ENCODE measurements at regions not wholly inside any gene's neighbourhood (a gene's known extent, or its start where the extent isn't known, plus 50 kb on each side); places are given as distances from the start of the nearest gene placed in this dataset.
A peak's percentile ranks its signal among the peaks of the same experiment; 100 is the strongest.

DNA sequence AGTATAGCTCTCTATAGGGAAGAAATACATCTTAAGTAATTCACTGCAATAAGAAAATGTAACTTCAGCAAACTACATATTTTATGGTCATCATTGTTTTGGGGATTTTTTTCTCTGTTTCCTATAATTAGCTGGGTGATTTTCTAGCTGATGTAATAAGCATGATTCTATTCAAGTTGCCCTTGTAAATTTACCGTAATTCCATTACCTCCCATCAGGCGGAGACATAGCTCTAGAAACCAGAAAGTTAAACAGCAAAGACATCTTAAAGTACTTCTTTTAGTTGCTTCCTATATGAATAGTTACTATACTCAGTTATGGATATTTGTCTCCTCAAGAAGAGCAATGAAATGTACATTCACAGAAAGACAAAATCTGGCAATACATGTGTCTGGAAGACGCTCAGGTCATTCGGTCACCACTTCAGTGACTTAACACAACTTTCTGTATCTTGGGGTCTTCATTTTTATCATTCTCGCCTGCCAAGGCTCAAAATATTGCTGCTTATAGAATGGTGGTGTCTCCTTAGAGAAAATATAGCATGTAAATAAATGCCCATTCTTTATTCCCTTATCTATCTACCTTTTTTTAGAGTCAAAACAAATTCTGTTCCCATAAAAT is 239.9 kb upstream of the ZC3H12C start:
- Histone ChIP-seq H3K27ac (no peak overlapping the region), H3K4me1 (no peaks in the 10 kb centered on the region), H3K4me3 (no peak overlapping the region), H3K27me3 (no peaks in the 10 kb centered on the region), H3K36me3 (no peaks in the 10 kb centered on the region), H3K9me3 (no peaks in the 10 kb centered on the region)
- DNase-seq, result peak in 1 of 2 donors; percentile 64
- TF ChIP-seq CTCF (IDR thresholded peaks at IDR 0.05) (peak in 2 of 7 experiments; percentile 8 to 10), POLR2A (IDR thresholded peaks at IDR 0.05) (no peak)
- intact Hi-C loops (cut with DNase I; ENCODE audit: low total_unique reads), result no loop called here
- WGBS, 5 donors, result 62 to 74% (median 67%) methylated on average over 5 of the region's 5 CpGs

DNA sequence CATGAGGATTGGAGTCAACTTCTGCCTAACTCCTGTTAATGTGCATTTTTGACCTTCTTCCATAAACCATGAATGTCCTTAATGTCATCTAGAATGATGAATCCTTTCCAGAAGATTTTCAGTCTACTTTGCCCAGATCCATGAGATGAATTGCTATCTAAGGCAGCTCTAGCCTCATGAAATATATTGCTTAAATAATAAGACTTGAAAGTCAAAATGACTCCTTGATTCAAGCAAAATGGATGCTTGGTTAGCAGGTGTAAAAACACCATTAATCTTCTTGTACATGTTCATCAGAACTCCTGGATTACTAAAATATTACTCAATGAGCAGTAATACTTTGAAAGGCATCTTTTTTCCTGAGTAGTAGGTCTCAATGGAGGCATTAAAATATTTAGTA is 238.5 kb upstream of the ZC3H12C start:
- Histone ChIP-seq H3K4me1 (no peaks in the 10 kb centered on the region), H3K4me3 (no peak overlapping the region), H3K27me3 (no peaks in the 10 kb centered on the region), H3K9me3 (no peaks in the 10 kb centered on the region), H3K36me3 (no peaks in the 10 kb centered on the region), H3K27ac (no peak overlapping the region)
- intact Hi-C loops (cut with DNase I; ENCODE audit: low total_unique reads), result no loop called here
- no peak for DNase-seq
- TF ChIP-seq CTCF (IDR thresholded peaks at IDR 0.05) (no peak), EP300 (IDR thresholded peaks at IDR 0.05) (no peak), POLR2AphosphoS5 (IDR thresholded peaks at IDR 0.05) (no peak), POLR2A (IDR thresholded peaks at IDR 0.05) (no peak)

- H3K36me3 ChIP-seq, result no peaks in the 10 kb centered on the region
- TF ChIP-seq CTCF (IDR thresholded peaks at IDR 0.05) (no peak), POLR2A (IDR thresholded peaks at IDR 0.05) (no peak), POLR2AphosphoS5 (IDR thresholded peaks at IDR 0.05) (no peak), EP300 (IDR thresholded peaks at IDR 0.05) (no peak)
- H3K27ac ChIP-seq, result no peak overlapping the region
- WGBS, 5 donors, result 73 to 82% (median 77%) methylated on average over 2 of the region's 2 CpGs
- no peaks in the 10 kb centered on the region for H3K9me3 ChIP-seq
- intact Hi-C loops (cut with DNase I; ENCODE audit: low total_unique reads), result no loop called here
- no peak for DNase-seq
- H3K4me1 ChIP-seq, result no peaks in the 10 kb centered on the region
- no peaks in the 10 kb centered on the region for H3K27me3 ChIP-seq
- no peak overlapping the region for H3K4me3 ChIP-seq
These were observed 236.3 kb upstream of the ZC3H12C start for GRCh38 chr11:109856928-109857327.

DNA sequence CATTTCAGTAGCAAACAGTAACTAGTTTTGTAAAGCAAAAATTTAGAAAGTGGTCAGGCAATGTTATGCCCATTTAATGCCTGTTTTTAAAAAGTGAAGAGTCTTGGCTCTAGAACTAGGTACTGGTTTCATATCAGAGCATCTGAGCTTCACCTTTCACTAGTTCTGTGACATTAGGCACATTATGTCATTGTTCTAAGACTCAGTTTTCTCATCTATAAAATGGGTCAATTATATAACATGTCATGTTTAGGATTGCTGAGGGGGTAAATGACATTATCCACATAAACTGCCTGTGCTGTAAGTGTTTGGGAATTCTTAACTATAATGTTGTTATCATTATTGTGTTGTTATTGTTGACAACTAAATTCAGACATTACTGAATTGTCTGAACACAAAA is 235.6 kb upstream of the ZC3H12C start:
- no peaks in the 10 kb centered on the region for H3K4me1 ChIP-seq
- no peaks in the 10 kb centered on the region for H3K36me3 ChIP-seq
- TF ChIP-seq CTCF (IDR thresholded peaks at IDR 0.05) (no peak), EP300 (IDR thresholded peaks at IDR 0.05) (no peak), POLR2AphosphoS5 (IDR thresholded peaks at IDR 0.05) (no peak), POLR2A (IDR thresholded peaks at IDR 0.05) (no peak)
- H3K4me3 ChIP-seq, result no peak overlapping the region
- intact Hi-C loops (cut with DNase I; ENCODE audit: low total_unique reads), result no loop called here
- no peak overlapping the region for H3K27ac ChIP-seq
- H3K27me3 ChIP-seq, result no peaks in the 10 kb centered on the region
- H3K9me3 ChIP-seq, result no peaks in the 10 kb centered on the region
- no peak for DNase-seq
